Spleen (tissue), 7 donors: ENCODE measurements at regions not wholly inside any gene's neighbourhood (a gene's known extent, or its start where the extent isn't known, plus 50 kb on each side); places are given as distances from the start of the nearest gene placed in this dataset.

Source experiments
- POLR2A ChIP-seq, 3 donors: fragments of 450-650 bp; IDR thresholded peaks; one replicate each; pipeline ENCODE4 v1.5.1; 2017; ENCODE audit warnings: antibody characterized with exemption in 3 of 3, mild to moderate bottlenecking in 1 of 3
- POLR2AphosphoS5 ChIP-seq, 3 donors: sonication (generic); formaldehyde crosslinking; IDR thresholded peaks; one replicate each; pipeline ENCODE4 v1.5.1; 2017; ENCODE audit warnings: antibody characterized with exemption in 3 of 3
- TF ChIP-seq, protein P1 (sequence below), 11 experiments: fragments of 200-600 bp in 7 of 11; fragments of 450-650 bp in 4 of 11; sonication (generic) in 4 of 11; IDR thresholded peaks in 8 of 11; conservative IDR thresholded peaks in 3 of 11; 1 replicate in 7 of 11; 2 replicates in 4 of 11; pipeline versions ENCODE4 v1.4.0 to v1.8.0; 2016 to 2021; ENCODE audit warnings: antibody characterized with exemption in 11 of 11, inconsistent platforms in 4 of 11, mild to moderate bottlenecking in 1 of 11
- donor health status: DM: no; HTN: no; CAD: no; lungs with moderate emphysema.
- donor health status: DM: no; HTN: no; CAD: no.
- donor health status: DM: no; HTN: no; CAD: no.

DNA sequence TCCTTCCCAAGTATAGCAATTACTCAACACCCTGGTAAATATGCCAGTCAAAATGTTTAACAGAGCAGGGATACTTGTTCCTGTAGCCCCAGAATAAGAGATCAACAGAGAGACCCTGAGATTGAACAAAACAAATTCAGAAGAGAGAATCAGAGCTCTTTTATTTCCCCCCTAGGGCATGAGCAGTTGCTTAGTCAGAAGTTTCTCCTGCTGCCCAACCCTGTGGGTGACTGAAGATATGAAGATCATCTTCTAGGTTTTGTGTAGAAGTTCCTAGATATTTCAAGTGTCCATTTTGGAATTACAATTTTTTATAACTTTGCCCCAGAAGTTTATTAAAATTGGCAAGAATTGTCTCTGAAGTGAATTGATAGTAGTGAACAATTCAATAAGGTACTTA is 59.1 kb upstream of the RXFP1 start:
- TF ChIP-seq, protein P1, sequence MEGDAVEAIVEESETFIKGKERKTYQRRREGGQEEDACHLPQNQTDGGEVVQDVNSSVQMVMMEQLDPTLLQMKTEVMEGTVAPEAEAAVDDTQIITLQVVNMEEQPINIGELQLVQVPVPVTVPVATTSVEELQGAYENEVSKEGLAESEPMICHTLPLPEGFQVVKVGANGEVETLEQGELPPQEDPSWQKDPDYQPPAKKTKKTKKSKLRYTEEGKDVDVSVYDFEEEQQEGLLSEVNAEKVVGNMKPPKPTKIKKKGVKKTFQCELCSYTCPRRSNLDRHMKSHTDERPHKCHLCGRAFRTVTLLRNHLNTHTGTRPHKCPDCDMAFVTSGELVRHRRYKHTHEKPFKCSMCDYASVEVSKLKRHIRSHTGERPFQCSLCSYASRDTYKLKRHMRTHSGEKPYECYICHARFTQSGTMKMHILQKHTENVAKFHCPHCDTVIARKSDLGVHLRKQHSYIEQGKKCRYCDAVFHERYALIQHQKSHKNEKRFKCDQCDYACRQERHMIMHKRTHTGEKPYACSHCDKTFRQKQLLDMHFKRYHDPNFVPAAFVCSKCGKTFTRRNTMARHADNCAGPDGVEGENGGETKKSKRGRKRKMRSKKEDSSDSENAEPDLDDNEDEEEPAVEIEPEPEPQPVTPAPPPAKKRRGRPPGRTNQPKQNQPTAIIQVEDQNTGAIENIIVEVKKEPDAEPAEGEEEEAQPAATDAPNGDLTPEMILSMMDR (IDR thresholded peaks at IDR 0.05 in 8 of 11, conservative IDR thresholded peaks at IDR 0.05 in 3 of 11): no peak
- TF ChIP-seq POLR2A (IDR thresholded peaks at IDR 0.05) (no peak), POLR2AphosphoS5 (IDR thresholded peaks at IDR 0.05) (no peak)
